Stimulated activated CD8-positive, alpha-beta memory T cell treated with anti-CD3 and anti-CD28 coated beads, Interleukin-12 subunit alpha, Interleukin-12 subunit beta, amount 100 ng/mL, for 24 hours (primary cell): ENCODE measurements at regions not wholly inside any gene's neighbourhood (a gene's known extent, or its start where the extent isn't known, plus 50 kb on each side); places are given as distances from the start of the nearest gene placed in this dataset.
"Not testable (repeated sequence)": the region's sequence is repeated elsewhere in the genome, so short reads cannot be mapped to it uniquely, and the experiment has no call there.

Experiments used
- DNase-seq: peaks from one replicate; pipeline ENCODE4 v3.0.0-alpha.2; 2020; ENCODE audit errors: extremely low read depth

DNA sequence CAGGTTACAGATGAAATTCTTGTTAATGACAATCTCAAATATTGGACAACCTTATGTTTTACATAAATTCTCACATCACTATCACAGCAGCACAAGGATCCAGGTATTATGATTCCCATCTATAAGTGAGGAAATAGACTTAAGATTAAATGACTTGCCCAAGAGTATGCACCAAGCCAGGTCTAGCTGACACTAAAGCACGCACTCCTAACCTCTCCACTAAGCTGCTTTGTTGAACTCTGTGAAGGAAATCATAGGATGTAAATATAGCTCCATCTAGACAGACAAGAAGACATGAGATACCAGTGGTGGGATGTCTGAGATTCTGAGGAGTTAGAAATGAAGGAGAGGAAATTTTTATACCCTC lies 87.9 kb downstream of the PHLDA1 start:
- DNase-seq = no peak

- DNase-seq = not testable (repeated sequence)
Measured at GRCh38 chr12:75941661-75942060, 89.9 kb downstream of the PHLDA1 start.

- DNase-seq = no peak
Measured at GRCh38 chr12:75939016-75939642, 92.4 kb downstream of the PHLDA1 start.

GRCh38 chr12:75938189-75938588 lies 93.4 kb downstream of the PHLDA1 start:
- DNase-seq = no peak

- DNase-seq = no peak
Measured at GRCh38 chr12:75937486-75937885, 94.1 kb downstream of the PHLDA1 start.

DNA sequence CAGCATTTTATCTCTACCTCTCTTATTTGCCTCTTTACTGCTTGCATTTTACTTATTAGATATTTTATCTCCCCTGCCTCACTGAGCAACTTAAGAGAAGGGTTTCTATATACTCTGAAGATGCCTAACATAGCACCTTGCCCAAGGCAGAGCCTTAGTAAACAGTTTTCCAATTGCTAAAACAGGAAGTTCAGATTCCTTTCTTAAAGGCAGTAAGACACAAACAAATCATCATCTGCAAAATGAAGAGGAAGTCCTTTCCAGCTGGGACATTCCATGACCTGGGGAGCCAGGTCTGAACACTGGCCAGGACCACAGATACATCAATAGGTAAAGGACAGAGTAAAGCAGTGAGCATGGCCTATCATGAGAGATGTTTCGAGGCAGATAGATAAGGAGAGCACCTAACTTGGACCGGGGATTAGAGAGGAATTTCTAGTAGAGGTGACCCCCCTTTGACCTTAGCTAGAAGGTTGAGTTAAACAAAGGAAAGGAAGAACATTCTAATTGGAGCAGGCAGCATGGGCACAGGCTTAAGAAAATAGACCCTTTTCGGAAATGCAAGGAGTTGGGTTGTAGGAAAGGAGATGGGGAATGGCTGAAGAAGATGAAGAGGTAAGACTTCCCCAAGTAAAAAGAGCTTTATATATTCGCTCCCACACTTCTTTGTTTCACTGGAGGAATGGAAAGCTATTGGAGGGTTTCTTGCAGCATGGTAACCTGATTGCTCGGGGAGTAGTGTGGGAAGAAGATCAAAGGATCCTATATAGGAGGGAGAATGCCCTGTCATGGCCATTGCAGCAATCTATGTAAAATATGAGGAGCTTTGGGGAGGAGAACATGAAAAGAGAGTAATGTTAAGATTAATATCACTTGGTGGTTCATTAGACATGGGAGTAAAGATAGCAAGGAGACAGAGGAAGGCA lies 94.8 kb downstream of the PHLDA1 start:
- DNase-seq = no peak

GRCh38 chr12:75935539-75936242 lies 95.9 kb downstream of the PHLDA1 start:
- DNase-seq = no peak

- DNase-seq = no peak
Measured at GRCh38 chr12:75933101-75933500, 98.5 kb downstream of the PHLDA1 start.

DNA sequence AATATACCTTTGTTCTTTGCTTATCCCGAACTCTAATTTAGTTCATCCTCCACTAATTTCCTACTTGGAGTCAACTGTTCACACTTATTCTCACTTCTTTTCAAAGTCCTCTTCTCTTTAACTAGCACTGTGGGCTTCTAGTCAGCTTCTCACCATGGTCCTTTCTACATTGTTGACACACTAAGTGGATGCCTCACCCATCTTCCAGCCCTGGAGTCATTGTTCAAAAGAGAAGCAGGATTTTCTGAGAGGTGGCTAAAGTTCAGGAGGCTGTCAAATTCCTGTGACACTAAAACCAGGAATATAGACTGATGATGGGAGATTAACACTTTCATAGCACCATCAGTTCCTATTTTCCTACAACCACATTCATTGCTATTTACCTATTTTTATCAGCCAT lies 99.3 kb downstream of the PHLDA1 start:
- no peak for DNase-seq

DNA sequence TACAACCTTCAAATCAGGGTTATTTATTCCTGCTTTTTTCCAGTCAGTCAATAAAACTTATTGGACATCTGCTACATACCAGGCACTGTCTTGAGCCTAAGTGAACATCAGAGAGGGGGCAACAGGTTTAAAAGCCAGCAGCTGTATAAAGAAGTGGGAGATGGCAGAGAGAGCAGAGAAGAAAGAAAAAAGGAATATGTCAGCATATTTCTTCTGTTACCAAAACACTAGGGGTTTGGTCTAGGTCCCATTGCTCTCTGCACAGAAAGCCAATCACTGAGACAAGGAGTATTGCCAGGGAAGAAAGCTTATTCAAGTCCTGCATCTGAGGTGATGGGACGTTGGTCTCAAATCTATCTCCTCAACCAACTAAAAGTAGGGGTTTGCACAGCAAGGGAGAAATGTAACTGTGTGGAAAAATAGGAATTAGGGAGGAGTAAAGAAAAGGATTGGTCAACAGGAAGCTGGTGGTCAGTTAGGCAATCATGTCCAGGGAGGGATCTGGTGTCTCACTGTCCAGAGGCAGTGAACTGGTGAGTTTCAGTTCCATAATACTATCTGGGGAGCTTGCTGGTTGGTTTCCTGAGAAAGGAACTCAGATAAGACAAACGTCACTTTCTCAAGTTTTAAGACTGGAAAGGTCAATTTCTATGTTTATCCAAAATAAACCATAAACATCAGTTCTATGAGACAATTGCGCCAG lies 107.5 kb downstream of the PHLDA1 start:
- no peak for DNase-seq

DNA sequence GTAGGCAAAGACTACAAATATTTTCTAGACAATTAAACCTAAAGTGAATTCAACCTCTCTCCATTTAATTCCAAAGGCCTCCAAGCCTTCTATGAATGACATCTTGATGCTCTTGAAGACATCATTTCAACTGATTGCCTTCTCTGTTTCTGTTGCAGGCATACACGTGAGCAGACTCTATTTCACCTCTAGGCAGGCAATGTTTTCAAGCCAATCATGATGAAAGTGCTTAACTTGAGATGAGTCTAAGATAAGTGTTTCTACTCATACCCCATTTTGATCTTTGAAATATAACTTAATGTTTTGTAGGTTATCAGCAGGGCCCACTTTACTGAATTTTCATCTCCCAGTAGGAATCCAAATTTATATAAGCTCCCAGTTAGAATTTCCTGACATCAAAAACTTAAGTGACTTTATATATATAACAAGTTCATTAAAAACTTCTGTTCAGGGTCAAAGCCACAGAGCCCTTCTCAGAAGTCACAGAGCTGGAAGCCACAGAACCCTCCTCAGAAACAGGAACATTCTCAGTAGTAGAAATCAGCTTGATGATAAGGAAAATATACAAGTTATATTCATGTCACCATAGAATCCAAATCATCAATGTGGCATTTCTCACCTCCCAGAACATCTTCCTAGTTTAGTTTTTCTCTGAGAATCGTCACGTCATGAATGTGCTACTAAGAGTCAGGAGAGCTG lies 108.5 kb downstream of the PHLDA1 start:
- no peak for DNase-seq

DNA sequence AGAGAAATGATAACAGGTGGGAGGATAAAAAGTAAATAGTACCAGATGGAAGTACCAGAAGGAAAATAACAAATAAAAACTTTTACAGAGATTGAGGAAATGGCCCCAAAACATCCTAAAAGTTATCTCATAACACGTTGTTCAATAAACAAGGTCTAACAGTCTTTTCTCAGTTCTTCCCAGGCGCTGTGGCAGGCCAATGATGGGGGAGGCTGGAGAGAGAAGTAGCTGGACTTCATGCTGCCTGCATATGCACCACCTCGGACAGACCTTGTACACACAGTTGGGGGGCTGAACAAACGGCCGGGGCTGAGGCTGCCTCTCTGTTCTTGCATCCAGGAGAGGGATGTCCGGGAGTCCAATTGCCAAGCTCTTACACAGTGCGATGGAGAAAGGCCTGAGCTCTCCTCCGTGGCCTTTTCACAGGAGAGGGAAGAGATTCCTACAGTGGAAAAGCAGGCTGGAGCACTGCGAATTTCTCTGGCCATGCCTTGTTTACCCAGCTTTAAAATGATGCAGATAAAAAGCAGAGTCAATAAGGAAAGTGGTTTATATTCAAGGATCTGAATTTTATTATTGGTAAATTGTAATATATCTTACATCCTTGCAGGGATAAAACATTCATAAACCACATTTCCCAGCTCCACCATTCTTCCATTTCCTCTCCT lies 109.8 kb downstream of the PHLDA1 start:
- DNase-seq = no peak

- DNase-seq = no peak
Measured at GRCh38 chr12:75917715-75918114, 113.9 kb downstream of the PHLDA1 start.

GRCh38 chr12:75917083-75917482 lies 114.5 kb downstream of the PHLDA1 start:
- DNase-seq = no peak

GRCh38 chr12:75913502-75914351 lies 117.8 kb downstream of the PHLDA1 start:
- peak; percentile 16 for DNase-seq

DNA sequence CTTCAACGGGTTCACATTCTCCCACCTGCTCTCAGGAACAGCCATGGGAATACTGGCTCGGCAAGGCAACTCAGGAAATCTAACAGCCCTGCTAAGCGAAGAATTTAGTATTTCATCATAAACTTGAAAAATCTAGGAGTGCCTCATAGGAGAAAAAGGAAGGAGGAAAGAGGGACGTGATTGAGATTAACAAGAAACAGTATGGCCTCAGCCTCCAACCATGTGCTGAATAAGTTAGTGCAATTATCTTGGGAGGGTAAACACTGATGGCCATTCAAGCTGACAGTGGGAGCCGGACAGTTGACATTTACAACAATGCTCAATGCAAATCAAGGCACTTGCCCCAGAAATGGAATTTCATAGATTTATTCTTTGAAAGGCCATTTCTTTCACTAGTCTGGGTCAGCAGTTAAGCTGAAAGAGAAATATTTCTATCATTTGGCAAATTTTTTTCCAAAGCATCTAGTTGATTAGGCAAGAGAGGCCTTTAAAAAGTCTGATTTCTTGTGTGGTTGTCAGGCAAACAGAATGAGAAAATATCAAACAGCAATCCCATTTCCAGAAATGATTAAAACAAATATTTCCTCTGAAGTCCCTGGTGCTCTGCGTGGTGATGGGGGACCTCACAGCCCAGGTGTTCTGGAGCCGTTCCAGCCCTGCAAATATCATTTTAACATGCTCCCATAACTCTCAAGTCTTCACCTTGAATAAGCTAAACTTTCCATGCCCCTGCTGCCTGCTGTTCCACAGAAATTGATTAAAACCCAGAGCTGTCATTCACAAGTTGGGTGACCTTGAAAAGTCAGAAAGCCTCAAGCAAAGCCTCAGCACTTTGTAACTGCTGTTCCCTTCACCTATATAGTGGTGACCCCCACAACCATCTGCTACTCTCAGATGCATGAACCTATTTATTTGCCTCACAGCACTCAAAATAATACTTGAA lies 121.6 kb downstream of the PHLDA1 start:
- DNase-seq = no peak

GRCh38 chr12:75908961-75909605 lies 122.5 kb downstream of the PHLDA1 start:
- no peak for DNase-seq

DNA sequence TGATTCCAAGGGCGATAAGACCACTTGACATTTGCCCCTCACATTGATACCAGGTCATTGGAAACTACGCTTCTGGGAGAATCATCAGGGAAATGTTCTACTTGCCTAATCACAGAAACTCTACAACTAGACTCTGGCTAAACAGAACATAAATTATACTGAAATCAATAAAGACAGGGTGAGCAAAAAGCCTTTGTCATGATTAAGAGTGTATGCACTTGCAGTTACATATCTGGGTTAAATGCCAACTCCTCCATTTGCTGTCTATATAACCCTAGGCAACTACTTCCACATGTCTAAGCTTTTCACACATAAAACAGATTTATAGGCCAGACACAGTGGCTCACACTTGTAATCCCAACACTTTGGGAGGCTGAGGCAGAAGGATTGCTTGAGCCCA lies 125.7 kb downstream of the PHLDA1 start:
- no peak for DNase-seq
